ENCODE measurements at regions not wholly inside any gene's neighbourhood (a gene's known extent, or its start where the extent isn't known, plus 50 kb on each side); places are given as distances from the start of the nearest gene placed in this dataset.
"Not testable (repeated sequence)": the region's sequence is repeated elsewhere in the genome, so short reads cannot be mapped to it uniquely, and the experiment has no call there.

DNA sequence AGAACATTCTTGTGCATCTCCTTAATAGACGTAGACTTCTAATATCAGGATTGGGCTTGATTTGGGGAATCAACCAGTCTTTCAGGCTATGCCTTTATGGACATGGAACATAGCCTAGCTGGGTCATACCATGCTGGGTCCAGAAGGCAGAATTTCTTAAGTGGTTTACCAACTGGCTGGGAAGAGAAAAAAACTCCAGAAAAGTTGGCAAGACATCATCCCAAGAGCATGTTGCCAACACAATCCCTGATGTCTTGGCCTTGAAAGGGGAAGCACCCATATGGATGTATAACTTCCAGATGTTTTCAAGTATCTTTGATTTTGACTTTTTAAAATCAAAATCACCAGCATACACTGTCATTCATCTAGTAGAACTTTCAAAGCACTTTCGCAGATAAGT, 138.0 kb upstream of the FGF13 start:
- no peak for DNase-seq

DNA sequence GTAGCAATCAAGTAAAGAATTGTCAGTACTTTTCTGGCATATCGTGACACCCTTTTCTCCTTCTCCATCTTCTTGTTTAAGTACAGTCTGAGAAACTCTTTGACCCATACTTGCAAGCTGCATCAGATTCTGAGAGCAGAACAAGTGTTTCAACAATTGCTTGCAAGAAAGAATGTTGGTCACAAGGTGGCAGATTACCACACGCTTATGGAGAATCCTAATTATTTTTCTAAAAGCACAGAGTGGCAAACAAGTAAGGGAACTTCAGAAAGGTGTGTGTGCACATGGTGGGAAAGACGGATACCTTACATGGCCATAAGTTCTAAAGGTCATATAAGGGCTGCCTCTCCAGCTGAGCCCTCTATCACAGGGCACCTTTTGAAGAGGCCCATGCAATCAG, 136.4 kb upstream of the FGF13 start:
- DNase-seq, result no peak

DNA sequence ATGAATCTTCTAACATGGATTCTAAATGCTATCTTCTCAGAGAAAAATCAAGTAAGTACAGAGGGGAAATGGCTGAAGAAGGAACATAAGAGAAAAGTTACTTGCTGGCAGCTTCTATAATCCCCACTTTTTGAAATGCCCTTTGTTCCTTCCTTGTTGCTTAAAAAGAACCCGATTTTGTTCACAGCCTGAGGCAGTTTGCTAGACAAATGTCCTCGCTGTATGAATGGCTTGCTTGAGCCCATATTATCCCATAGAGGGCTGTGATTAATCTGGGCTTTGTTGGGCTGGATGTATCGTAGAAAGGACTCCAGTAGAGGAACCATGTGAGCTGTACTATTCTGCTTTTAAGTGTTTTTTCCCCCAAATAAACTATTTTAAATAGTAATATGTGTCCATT, 134.3 kb upstream of the FGF13 start:
- no peak for DNase-seq

DNA sequence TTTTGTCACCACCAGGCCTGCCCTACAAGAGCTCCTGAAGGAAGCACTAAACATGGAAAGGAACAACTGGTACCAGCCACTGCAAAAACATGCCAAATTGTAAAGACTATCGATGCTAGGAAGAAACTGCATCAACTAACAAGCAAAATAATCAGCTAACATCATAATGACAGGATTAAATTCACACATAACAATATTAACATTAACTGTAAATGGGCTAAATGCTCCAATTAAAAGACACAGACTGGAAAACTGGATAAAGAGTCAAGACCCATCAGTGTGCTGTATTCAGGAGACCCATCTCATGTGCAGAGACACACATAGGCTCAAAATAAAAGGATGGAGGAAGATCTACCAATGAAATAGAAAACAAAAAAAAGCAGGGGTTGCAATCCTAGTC, 95.9 kb upstream of the FGF13 start:
- DNase-seq, result not testable (repeated sequence)

DNA sequence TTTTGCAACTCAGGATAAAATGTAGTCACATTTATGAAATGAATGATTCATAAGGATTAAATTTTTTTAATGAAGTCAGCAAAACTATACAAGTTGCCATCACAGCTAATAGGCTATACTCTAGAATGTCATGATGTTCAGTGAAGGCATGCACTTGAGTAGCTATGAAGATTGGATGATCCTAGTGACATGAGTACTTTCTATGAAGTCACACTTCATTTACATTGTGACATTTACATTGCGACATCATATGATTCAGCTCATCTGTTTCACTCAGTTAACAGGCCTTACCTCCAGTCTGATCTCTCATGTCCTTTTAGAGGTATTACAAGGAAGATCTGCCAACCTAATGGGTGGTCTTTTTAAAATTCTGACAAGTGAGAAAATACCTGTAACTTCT, 82.7 kb upstream of the FGF13 start:
- no peak for DNase-seq

DNA sequence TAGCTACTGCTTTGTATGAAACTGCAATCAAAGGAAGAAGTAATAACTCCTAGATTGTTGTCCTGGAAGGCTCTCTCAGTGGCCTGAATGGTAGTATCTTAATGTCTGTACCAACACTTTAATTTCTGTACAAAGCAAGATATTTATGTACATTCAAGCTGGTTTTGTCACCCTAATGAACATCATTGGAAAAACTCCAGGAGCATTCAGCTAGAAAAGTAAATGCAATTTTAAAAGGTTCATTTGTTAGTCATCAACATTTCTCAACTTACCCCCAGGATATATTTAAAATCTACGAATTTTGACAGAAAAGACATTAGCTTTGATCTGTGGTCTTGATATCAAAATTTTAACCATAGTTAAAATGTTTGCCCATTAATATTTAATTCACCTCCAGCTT, 80.0 kb upstream of the FGF13 start:
- no peak for DNase-seq

DNA sequence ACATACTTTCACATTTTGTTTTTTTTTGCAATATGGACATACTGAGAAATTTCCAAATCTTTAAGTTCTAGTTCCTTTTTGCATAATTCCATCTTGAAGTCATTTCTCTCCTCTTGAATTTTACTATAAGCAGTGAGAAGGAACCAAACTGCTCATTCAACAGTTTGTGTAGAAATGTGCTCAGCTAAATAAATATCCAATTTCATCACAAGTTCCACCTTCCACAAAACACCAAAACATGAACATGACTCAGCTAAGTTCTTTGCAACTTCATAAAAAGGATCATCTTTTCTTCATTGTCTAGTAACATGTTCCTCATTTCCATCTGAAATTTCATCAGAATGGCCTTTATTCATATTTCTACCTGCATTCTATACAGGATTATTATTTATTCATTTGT, 77.3 kb upstream of the FGF13 start:
- no peak for DNase-seq

DNA sequence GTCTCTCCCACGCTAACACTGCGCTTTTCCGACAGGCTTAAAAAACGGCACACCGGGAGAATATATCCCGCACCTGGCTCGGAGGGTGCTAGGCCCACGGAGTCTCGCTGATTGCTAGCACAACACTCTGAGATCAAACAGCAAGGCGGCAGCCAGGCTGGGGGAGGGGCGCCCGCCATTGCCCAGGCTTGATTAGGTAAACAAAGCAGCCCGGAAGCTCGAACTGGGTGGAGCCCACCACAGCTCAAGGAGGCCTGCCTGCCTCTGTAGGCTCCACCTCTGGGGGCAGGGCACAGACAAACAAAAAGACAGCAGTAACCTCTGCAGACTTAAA, 67.0 kb upstream of the FGF13 start:
- not testable (repeated sequence) for DNase-seq

DNA sequence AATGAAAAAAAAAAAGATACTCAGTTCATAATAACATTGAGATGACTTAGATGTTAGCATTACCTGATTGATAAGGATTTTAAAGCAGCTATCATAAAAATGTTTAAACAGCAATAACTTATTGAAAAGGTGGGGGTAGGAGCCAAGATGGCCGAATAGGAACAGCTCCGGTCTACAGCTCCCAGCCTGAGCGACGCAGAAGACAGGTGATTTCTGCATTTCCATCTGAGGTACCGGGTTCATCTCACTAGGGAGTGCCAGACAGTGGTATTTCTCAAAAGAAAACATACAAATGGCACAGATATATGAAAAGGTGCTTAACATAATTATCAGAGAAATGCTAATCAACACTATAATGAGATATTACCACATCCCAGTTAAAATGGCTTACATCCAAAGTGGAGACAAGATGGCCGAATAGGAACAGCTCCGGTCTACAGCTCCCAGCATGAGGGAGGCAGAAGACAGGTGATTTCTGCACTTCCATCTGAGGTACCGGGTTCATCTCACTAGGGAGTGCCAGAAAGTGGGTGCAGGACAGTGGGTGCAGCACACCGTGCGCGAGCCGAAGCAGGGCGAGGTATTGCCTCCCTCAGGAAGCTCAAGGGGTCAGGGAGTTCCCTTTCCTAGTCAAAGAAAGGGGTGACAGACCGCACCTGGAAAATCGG, 66.5 kb upstream of the FGF13 start:
- DNase-seq, result not testable (repeated sequence)

DNA sequence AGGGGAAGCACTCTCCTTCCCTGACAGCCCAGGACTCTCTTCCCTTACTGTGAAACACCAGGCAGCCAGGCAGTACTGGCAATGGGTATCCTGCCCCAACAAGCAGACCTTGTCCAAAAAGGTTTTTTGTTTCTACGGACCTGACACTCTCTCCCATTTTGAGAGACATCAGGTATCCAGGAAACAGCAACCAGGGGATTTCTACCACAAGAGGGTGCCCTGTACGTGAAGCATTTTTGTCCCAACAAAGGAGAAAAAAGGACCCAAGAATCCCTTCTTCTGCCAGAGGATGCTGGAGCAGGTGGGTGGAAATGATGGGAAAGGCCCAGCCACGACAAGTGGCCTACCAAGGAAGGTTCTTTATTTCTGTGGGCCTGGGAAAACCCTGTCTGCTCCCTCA, 65.7 kb upstream of the FGF13 start:
- DNase-seq, result no peak

DNA sequence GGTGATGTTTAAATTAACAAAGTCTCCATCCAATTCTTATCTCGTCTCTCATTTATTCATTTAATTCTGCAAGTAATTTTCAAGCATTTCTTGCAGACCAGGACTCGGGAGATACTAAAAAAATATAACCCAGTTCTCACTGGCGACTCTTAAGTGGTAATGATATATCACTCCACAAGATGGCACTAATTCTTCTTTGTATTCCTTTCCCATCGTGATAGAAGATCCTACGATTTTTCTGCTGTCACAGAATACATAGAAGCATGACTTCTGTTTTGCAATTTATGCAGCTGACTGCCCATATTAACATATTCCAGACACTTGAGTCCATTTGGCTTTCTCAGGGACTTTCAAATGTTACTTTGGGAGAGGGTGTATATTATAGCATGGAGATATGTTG, 64.0 kb upstream of the FGF13 start:
- DNase-seq, result no peak

DNA sequence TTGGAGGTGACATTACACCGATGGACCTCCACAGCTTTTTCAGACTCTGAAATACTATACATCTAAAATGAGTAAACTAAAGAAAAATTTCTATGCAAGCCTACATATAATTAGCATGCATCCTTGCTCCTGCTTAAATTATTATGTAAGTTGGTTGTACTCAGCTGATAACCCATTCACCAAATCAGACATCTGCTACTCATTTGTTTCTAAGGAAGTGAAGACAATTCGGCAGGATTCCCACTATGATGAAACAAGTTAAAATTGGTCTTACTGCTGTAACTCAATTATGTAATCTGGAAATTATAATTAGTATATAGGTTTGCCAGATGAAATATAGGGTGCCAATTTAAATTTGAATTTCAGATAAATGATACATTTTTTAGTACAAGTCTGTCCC, 59.5 kb upstream of the FGF13 start:
- no peak for DNase-seq

DNA sequence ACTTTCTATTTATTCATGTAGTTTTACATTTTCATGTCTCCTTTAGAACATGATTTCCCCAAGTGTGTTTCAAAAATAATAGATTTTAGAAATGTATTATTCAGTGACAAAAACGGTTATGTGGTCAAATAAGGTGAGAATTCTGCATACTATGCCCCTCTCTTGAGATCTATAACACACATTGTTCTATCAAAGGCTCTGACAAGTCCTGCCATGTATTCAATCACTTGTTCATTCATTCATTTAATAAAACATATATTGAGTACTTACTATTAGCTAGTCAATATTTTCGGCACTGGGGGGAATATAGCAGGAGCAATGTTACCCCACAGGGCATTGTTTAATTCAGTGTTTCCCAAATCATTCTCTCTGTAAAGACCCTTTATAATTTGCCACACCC, 58.4 kb upstream of the FGF13 start:
- DNase-seq, result no peak

DNA sequence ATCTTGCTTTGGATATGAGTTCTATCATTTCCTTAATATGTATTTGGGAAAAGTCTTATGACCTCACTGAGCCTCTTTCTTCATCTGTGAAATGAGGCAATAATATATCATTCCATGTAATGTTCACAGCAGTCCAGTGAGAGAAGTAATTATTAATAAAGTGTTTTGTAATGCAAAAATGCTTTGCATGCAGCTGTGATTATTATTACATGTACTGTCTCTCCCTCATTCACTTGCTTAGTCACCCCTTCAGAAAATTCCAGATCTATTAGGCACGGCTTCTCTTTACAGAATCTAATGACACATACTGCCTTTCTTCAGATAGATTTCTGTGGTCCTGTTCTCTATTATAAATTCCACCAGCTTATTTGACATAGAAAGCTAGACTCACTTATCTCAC, 53.5 kb upstream of the FGF13 start:
- no peak for DNase-seq

DNA sequence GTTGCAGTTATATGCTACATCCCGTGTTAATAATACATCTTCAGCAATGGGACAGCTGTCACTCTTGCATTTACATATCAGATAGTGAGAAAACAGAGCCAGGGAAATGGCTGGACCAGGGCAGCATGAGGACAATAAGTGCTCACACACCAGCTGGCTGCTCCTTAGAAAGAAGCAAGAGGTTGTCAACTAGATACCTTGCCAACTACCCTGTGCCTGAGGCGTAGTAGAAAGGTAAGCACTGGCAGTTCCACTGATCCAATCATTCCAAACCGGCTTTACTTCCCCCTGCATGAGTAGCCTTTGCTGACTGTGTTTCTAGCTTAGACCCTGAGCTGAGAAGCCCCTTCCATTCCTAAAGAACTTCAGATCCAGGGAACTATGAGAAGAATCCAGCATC, 52.2 kb upstream of the FGF13 start:
- no peak for DNase-seq

DNA sequence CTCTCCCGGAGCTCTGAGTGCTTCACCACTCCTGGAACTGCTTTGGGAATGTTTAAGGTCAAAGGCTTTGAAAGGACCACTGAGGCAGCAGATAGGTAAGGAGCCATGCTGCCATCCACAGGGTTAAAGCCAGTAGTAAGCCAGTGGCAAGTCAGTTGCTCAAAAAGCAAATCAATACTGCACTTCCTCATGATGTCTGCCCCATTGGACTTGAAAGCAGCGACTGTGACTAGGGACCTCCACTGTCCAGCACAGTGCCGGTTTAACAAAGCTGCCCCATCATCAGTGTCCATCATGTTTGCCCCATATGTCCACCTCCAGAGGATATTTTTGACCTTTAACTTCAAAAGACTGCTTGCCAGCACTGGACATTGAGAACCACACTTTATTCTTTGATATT, 49.9 kb upstream of the FGF13 start:
- DNase-seq, result no peak

Data from NCI-H524 treated with DMSO at 0.1 percent for 48 hours (cell line).